Sigmoid colon (tissue), 6 donors: ENCODE measurements at regions not wholly inside any gene's neighbourhood (a gene's known extent, or its start where the extent isn't known, plus 50 kb on each side); places are given as distances from the start of the nearest gene placed in this dataset.

ENCODE experiments used
- DNase-seq: peaks from one replicate; pipeline ENCODE4 v3.0.0-alpha.2; 2019
- H3K27ac ChIP-seq, 4 donors: fragments of 200-600 bp; sonication (generic); one replicate each; pipeline ENCODE4 v1.5.1; 2016 to 2019; ENCODE audit warnings: mild to moderate bottlenecking in 1 of 4
- H3K27me3 ChIP-seq, 3 donors: fragments of 200-600 bp; sonication (generic); one replicate each; pipeline ENCODE4 v1.5.1; 2019; ENCODE audit warnings: mild to moderate bottlenecking in 1 of 3
- H3K36me3 ChIP-seq, 4 donors: fragments of 200-600 bp; sonication (generic); one replicate each; pipeline ENCODE4 v1.5.1; 2016 to 2019
- H3K4me1 ChIP-seq, 4 donors: fragments of 200-600 bp; sonication (generic); one replicate each; pipeline ENCODE4 v1.5.1; 2017 to 2019
- H3K4me3 ChIP-seq, 4 donors: fragments of 200-600 bp; sonication (generic); one replicate each; pipeline ENCODE4 v1.5.1; 2017 to 2019; ENCODE audit warnings: mild to moderate bottlenecking in 2 of 4, moderate library complexity in 1 of 4
- H3K9me3 ChIP-seq, 4 donors: fragments of 200-600 bp in 3 of 4; sonication (generic) in 3 of 4; one replicate each; pipeline versions ENCODE4 v1.5.1 to v1.6.1; 2013 to 2019
- EP300 ChIP-seq, 4 donors: sonication (generic); formaldehyde crosslinking; IDR thresholded peaks; one replicate each; pipeline ENCODE4 v1.6.1; 2017; ENCODE audit warnings: antibody characterized with exemption in 4 of 4
- POLR2A ChIP-seq, 2 donors: fragments of 450-650 bp; IDR thresholded peaks; one replicate each; pipeline ENCODE4 v1.6.1; 2016; ENCODE audit warnings: antibody characterized with exemption in 2 of 2, mild to moderate bottlenecking in 2 of 2, moderate library complexity in 2 of 2
- POLR2AphosphoS5 ChIP-seq, 4 donors: sonication (generic); formaldehyde crosslinking; IDR thresholded peaks; one replicate each; pipeline ENCODE4 v1.6.1; 2017; ENCODE audit warnings: antibody characterized with exemption in 4 of 4
- WGBS, 2 donors: extraction: QIAGEN DNeasy Blood & Tissue Kit; methylation state at CpG; one replicate each; pipeline ENCODE4 v1.1.7; 2013; 5-methylcytosine and 5-hydroxymethylcytosine counted together
- intact Hi-C: fragments of 100-400 bp; cut with DNase I; formaldehyde crosslinking; loops from one replicate; pipeline ENCODE4 v1.15.1; 2023
- TF ChIP-seq, protein P1 (sequence below), 4 experiments: fragments of 450-650 bp in 3 of 4; fragments of 200-600 bp in 1 of 4; IDR thresholded peaks; one replicate each; pipeline ENCODE4 v1.5.1; 2016 to 2019; ENCODE audit warnings: antibody characterized with exemption in 4 of 4, mild to moderate bottlenecking in 3 of 4, moderate library complexity in 2 of 4
- donor health status: healthy with polysubstance abuse.
- donor health status: healthy.

- WGBS, 2 donors = 28 to 58% methylated on average over 1 of the region's 1 CpG
- Histone ChIP-seq H3K36me3 (no peaks in the 10 kb centered on the region), H3K4me3 (no peak overlapping the region), H3K9me3 (peaks cover 0 to 7% (median 0%) of the 10 kb centered on the region in 4 donors), H3K27ac (no peak overlapping the region), H3K4me1 (no peaks in the 10 kb centered on the region), H3K27me3 (peaks cover 0 to 13% (median 0%) of the 10 kb centered on the region in 3 donors)
- DNase-seq = no peak
- intact Hi-C loops = no loop called here
- TF ChIP-seq EP300 (IDR thresholded peaks at IDR 0.05) (no peak), POLR2AphosphoS5 (IDR thresholded peaks at IDR 0.05) (no peak), POLR2A (IDR thresholded peaks at IDR 0.05) (no peak)
- TF ChIP-seq, protein P1, sequence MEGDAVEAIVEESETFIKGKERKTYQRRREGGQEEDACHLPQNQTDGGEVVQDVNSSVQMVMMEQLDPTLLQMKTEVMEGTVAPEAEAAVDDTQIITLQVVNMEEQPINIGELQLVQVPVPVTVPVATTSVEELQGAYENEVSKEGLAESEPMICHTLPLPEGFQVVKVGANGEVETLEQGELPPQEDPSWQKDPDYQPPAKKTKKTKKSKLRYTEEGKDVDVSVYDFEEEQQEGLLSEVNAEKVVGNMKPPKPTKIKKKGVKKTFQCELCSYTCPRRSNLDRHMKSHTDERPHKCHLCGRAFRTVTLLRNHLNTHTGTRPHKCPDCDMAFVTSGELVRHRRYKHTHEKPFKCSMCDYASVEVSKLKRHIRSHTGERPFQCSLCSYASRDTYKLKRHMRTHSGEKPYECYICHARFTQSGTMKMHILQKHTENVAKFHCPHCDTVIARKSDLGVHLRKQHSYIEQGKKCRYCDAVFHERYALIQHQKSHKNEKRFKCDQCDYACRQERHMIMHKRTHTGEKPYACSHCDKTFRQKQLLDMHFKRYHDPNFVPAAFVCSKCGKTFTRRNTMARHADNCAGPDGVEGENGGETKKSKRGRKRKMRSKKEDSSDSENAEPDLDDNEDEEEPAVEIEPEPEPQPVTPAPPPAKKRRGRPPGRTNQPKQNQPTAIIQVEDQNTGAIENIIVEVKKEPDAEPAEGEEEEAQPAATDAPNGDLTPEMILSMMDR (IDR thresholded peaks at IDR 0.05) = no peak
Measured at GRCh38 chr1:29865051-29865450, 628.7 kb downstream of the PTPRU start.

- no peak for DNase-seq
- H3K27ac ChIP-seq = no peak overlapping the region
- TF ChIP-seq, protein P1 (IDR thresholded peaks at IDR 0.05) = no peak
- no peak for TF ChIP-seq POLR2AphosphoS5 (IDR thresholded peaks at IDR 0.05)
- TF ChIP-seq POLR2A (IDR thresholded peaks at IDR 0.05) = no peak
- TF ChIP-seq EP300 (IDR thresholded peaks at IDR 0.05) = no peak
- no peaks in the 10 kb centered on the region for H3K36me3 ChIP-seq
- intact Hi-C loops = no loop called here
- WGBS, 2 donors = 67 to 77% methylated on average over 5 of the region's 5 CpGs
- peaks cover 0 to 16% (median 0%) of the 10 kb centered on the region in 3 donors for H3K27me3 ChIP-seq
- peaks cover 0 to 7% (median 0%) of the 10 kb centered on the region in 4 donors for H3K9me3 ChIP-seq
- H3K4me3 ChIP-seq = no peak overlapping the region
- H3K4me1 ChIP-seq = no peaks in the 10 kb centered on the region
Measured at GRCh38 chr1:29864431-29865022, 628.2 kb downstream of the PTPRU start.

DNA sequence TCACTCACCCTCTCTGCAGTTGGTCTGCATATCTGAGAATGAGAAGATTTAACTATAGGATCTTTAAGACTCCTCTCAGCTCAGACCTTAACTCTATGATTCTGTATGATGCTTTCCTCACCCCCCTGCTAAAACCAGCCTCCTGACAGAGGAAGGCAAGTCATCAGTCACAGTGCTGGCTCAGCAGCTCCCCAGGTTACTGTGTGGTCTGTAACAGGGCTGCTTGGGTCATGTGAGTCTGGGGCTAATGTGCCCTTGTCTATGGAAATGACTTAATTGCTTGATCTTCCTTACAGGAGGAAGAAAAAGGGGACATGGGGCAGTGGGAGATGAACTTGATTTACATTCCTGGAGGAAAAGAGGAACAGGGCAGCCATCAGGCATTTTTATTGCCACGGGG is 625.6 kb downstream of the PTPRU start:
- intact Hi-C loops = no loop called here
- Histone ChIP-seq H3K9me3 (peaks cover 0 to 7% (median 0%) of the 10 kb centered on the region in 4 donors), H3K4me1 (no peaks in the 10 kb centered on the region), H3K27me3 (peaks cover 0 to 14% (median 0%) of the 10 kb centered on the region in 3 donors), H3K4me3 (no peak overlapping the region), H3K27ac (no peak overlapping the region), H3K36me3 (no peaks in the 10 kb centered on the region)
- TF ChIP-seq, protein P1 (IDR thresholded peaks at IDR 0.05) = no peak
- TF ChIP-seq POLR2A (IDR thresholded peaks at IDR 0.05) (no peak), EP300 (IDR thresholded peaks at IDR 0.05) (no peak), POLR2AphosphoS5 (IDR thresholded peaks at IDR 0.05) (no peak)
- WGBS, 2 donors = 41 to 65% methylated on average over 1 of the region's 1 CpG
- DNase-seq = no peak

DNA sequence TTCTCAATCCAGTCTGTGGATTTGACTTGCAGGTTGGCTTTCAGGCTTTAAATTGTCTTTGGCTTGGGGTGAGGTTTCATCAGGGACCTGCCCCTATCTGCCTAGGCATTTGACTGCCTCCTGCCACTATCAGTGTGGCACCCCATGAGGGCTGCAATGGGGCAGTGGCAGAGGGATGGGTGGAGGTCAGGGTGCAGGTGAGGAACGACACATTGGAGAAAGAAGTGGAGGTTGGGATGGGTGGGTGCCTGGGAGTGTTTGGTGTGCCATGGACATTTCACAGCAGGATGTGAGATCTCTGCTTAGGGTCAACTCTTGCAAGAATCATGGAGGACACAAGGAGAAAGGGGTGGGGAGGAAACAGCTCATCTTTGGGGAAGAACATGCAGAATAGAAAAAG is 625.1 kb downstream of the PTPRU start:
- no peak for TF ChIP-seq EP300 (IDR thresholded peaks at IDR 0.05)
- TF ChIP-seq POLR2AphosphoS5 (IDR thresholded peaks at IDR 0.05) = no peak
- no peak for TF ChIP-seq POLR2A (IDR thresholded peaks at IDR 0.05)
- TF ChIP-seq, protein P1 (IDR thresholded peaks at IDR 0.05) = no peak
- 92 to 95% methylated on average over 1 of the region's 1 CpG for WGBS, 2 donors
- Histone ChIP-seq H3K4me3 (no peak overlapping the region), H3K4me1 (no peaks in the 10 kb centered on the region), H3K27ac (no peak overlapping the region), H3K36me3 (no peaks in the 10 kb centered on the region), H3K27me3 (peaks cover 0 to 16% (median 0%) of the 10 kb centered on the region in 3 donors), H3K9me3 (peaks cover 0 to 7% (median 0%) of the 10 kb centered on the region in 4 donors)
- intact Hi-C loops = no loop called here
- no peak for DNase-seq

DNA sequence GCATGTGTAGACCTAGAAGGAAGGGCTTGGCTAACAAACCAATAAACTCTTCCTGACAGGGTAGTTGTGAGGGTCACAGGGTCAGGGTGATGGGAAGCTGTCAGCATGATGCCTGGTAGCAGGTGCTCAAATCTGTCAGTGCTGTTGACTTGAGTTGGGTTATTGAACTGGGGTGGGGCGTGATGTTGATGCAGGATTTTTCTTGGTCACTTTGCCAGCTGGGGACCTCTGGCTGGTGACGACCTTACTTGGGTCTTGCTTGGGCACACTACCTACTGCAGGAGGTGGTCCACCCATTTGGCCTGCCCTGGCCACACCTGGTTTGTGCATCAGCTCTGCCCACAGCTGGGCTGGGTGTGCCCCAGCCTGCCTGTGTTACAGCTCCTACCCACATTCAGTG is 624.4 kb downstream of the PTPRU start:
- 87 to 91% methylated on average over 2 of the region's 2 CpGs for whole genome bisulfite sequencing, 2 donors
- TF ChIP-seq POLR2A (IDR thresholded peaks at IDR 0.05) (no peak), POLR2AphosphoS5 (IDR thresholded peaks at IDR 0.05) (no peak), EP300 (IDR thresholded peaks at IDR 0.05) (no peak)
- TF ChIP-seq, protein P1 (IDR thresholded peaks at IDR 0.05) = no peak

More for the DNA sequence above, 624.4 kb downstream of the PTPRU start:
- Histone ChIP-seq H3K9me3 (peaks cover 0 to 7% (median 0%) of the 10 kb centered on the region in 4 donors), H3K4me1 (no peaks in the 10 kb centered on the region), H3K27ac (no peak overlapping the region), H3K4me3 (no peak overlapping the region), H3K36me3 (no peaks in the 10 kb centered on the region), H3K27me3 (peaks cover 0 to 23% (median 3%) of the 10 kb centered on the region in 3 donors)
- no peak for DNase-seq
- intact Hi-C loops = no loop called here
